K562 (cell line): ENCODE measurements at regions not wholly inside any gene's neighbourhood (a gene's known extent, or its start where the extent isn't known, plus 50 kb on each side); places are given as distances from the start of the nearest gene placed in this dataset.

ENCODE experiments used
- GMEB1 ChIP-seq: fragments of 250-450 bp; sonication (Bioruptor Pico); IDR thresholded peaks from 2 replicates; pipeline ENCODE4 v1.4.0; 2020; ENCODE audit warnings: mild to moderate bottlenecking
- HDAC2 ChIP-seq: fragments of 450-650 bp; IDR thresholded peaks from 2 replicates; pipeline ENCODE4 v1.6.1; 2016; ENCODE audit warnings: mild to moderate bottlenecking
- LCOR ChIP-seq: sonication (generic); formaldehyde crosslinking; IDR thresholded peaks from 2 replicates; pipeline ENCODE4 v1.8.0; 2022; ENCODE audit warnings: mild to moderate bottlenecking, missing genetic modification reagents
- MYNN ChIP-seq, 2 experiments: sonication (generic); formaldehyde crosslinking in 1 of 2; IDR thresholded peaks; 2 replicates each; pipeline versions ENCODE4 v1.5.0 to v1.6.1; 2016 to 2020; ENCODE audit warnings: antibody characterized with exemption in 1 of 2, missing genetic modification reagents in 1 of 2
- SP1 ChIP-seq: sonication (generic); formaldehyde crosslinking; IDR thresholded peaks from 2 replicates; pipeline ENCODE4 v1.8.1; 2022; ENCODE audit warnings: mild to moderate bottlenecking, missing genetic modification reagents
- TBP ChIP-seq: optimal IDR thresholded peaks from 2 replicates; pipeline ENCODE3; 2011; ENCODE audit warnings: low read depth, low read length, improper control_type of control experiment
- TCF7 ChIP-seq: sonication (generic); IDR thresholded peaks from 2 replicates; pipeline ENCODE4 v1.6.1; 2016; ENCODE audit warnings: antibody characterized with exemption, borderline replicate concordance
- ZNF175 ChIP-seq: fragments of 200-800 bp; sonication (Bioruptor generic); IDR thresholded peaks from 2 replicates; pipeline ENCODE4 v1.6.1; 2016; ENCODE audit warnings: low read depth, mild to moderate bottlenecking, missing genetic modification characterization, missing compliant biosample characterization
- ZZZ3 ChIP-seq: fragments of 450-650 bp; IDR thresholded peaks from 2 replicates; pipeline ENCODE4 v1.6.1; 2016; ENCODE audit warnings: antibody characterized with exemption, mild to moderate bottlenecking, moderate library complexity
- TF ChIP-seq, protein P1 (sequence below), 2 experiments: fragments of 200-800 bp in 1 of 2; sonication (Bioruptor generic) in 1 of 2; sonication (generic) in 1 of 2; formaldehyde crosslinking in 1 of 2; IDR thresholded peaks in 1 of 2; conservative IDR thresholded peaks in 1 of 2; 2 replicates each; pipeline versions ENCODE4 v1.5.0 to v1.6.1; 2016 to 2020; ENCODE audit warnings: missing compliant biosample characterization in 1 of 2, missing genetic modification characterization in 1 of 2, missing genetic modification reagents in 1 of 2
- TF ChIP-seq, protein P2 (sequence below), 2 experiments: IDR thresholded peaks in 1 of 2; conservative IDR thresholded peaks in 1 of 2; 2 replicates each; pipeline ENCODE4 v1.6.1; 2016; ENCODE audit warnings: low read depth in 2 of 2, mild to moderate bottlenecking in 1 of 2, missing compliant biosample characterization in 1 of 2, missing genetic modification characterization in 1 of 2, moderate library complexity in 1 of 2
- TF ChIP-seq, protein P3 (sequence below), 2 experiments: fragments of 450-650 bp; formaldehyde crosslinking in 1 of 2; IDR thresholded peaks; 2 replicates each; pipeline versions ENCODE4 v1.4.0 to v1.6.1; 2014 to 2020; ENCODE audit warnings: mild to moderate bottlenecking in 2 of 2, borderline replicate concordance in 1 of 2, low read depth in 1 of 2

GRCh38 chr1:219434285-219434922, 178.5 kb downstream of the ZC3H11B start:
- TF ChIP-seq LCOR (no peak), ZNF175 (CRISPR knock-in tag) (no peak), TCF7 (no peak), MYNN (IDR thresholded peaks at IDR 0.05) (no peak), MYNN (CRISPR knock-in tag; IDR thresholded peaks at IDR 0.05) (no peak), GMEB1 (CRISPR knock-in tag) (no peak), ZZZ3 (no peak), HDAC2 (no peak), SP1 (no peak), TBP (no peak)
- TF ChIP-seq, protein P1, sequence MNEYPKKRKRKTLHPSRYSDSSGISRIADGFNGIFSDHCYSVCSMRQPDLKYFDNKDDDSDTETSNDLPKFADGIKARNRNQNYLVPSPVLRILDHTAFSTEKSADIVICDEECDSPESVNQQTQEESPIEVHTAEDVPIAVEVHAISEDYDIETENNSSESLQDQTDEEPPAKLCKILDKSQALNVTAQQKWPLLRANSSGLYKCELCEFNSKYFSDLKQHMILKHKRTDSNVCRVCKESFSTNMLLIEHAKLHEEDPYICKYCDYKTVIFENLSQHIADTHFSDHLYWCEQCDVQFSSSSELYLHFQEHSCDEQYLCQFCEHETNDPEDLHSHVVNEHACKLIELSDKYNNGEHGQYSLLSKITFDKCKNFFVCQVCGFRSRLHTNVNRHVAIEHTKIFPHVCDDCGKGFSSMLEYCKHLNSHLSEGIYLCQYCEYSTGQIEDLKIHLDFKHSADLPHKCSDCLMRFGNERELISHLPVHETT (CRISPR knock-in tag; conservative IDR thresholded peaks at IDR 0.05 in 1 of 2, IDR thresholded peaks at IDR 0.05 in 1 of 2): no peak
- TF ChIP-seq, protein P2, sequence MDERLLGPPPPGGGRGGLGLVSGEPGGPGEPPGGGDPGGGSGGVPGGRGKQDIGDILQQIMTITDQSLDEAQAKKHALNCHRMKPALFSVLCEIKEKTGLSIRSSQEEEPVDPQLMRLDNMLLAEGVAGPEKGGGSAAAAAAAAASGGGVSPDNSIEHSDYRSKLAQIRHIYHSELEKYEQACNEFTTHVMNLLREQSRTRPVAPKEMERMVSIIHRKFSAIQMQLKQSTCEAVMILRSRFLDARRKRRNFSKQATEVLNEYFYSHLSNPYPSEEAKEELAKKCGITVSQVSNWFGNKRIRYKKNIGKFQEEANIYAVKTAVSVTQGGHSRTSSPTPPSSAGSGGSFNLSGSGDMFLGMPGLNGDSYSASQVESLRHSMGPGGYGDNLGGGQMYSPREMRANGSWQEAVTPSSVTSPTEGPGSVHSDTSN (CRISPR knock-in tag; IDR thresholded peaks at IDR 0.05; ENCODE audit: low read depth): no peak
- TF ChIP-seq, protein P2 (tag; conservative IDR thresholded peaks at IDR 0.05; ENCODE audit: low read depth): no peak
- TF ChIP-seq, protein P3, sequence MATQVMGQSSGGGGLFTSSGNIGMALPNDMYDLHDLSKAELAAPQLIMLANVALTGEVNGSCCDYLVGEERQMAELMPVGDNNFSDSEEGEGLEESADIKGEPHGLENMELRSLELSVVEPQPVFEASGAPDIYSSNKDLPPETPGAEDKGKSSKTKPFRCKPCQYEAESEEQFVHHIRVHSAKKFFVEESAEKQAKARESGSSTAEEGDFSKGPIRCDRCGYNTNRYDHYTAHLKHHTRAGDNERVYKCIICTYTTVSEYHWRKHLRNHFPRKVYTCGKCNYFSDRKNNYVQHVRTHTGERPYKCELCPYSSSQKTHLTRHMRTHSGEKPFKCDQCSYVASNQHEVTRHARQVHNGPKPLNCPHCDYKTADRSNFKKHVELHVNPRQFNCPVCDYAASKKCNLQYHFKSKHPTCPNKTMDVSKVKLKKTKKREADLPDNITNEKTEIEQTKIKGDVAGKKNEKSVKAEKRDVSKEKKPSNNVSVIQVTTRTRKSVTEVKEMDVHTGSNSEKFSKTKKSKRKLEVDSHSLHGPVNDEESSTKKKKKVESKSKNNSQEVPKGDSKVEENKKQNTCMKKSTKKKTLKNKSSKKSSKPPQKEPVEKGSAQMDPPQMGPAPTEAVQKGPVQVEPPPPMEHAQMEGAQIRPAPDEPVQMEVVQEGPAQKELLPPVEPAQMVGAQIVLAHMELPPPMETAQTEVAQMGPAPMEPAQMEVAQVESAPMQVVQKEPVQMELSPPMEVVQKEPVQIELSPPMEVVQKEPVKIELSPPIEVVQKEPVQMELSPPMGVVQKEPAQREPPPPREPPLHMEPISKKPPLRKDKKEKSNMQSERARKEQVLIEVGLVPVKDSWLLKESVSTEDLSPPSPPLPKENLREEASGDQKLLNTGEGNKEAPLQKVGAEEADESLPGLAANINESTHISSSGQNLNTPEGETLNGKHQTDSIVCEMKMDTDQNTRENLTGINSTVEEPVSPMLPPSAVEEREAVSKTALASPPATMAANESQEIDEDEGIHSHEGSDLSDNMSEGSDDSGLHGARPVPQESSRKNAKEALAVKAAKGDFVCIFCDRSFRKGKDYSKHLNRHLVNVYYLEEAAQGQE (IDR thresholded peaks at IDR 0.05; ENCODE audit: borderline replicate concordance): no peak
- TF ChIP-seq, protein P3 (CRISPR knock-in tag; IDR thresholded peaks at IDR 0.05; ENCODE audit: low read depth): no peak
